Loucy (cell line): ENCODE measurements at regions not wholly inside any gene's neighbourhood (a gene's known extent, or its start where the extent isn't known, plus 50 kb on each side); places are given as distances from the start of the nearest gene placed in this dataset.

Source experiments
- H2AFZ ChIP-seq: fragments of 200-600 bp; sonication (generic); 2 replicates; pipeline ENCODE4 v1.6.0; 2016; ENCODE audit warnings: antibody characterized with exemption, mild to moderate bottlenecking, low read length, moderate library complexity
- H3F3A ChIP-seq: fragments of 200-600 bp; 2 replicates; pipeline ENCODE4 v1.6.0; 2016; ENCODE audit warnings: antibody characterized with exemption, low read depth, mild to moderate bottlenecking
- H3K27me3 ChIP-seq: fragments of 200-600 bp; sonication (generic); 2 replicates; pipeline ENCODE4 v1.6.1; 2014; ENCODE audit warnings: low read length, mild to moderate bottlenecking; ENCODE audit not compliant: insufficient read depth, poor library complexity, severe bottlenecking
- H3K36me3 ChIP-seq: fragments of 200-600 bp; sonication (generic); 2 replicates; pipeline ENCODE4 v1.6.1; 2016; ENCODE audit warnings: low read length; ENCODE audit not compliant: insufficient read depth
- H3K4me1 ChIP-seq: fragments of 200-600 bp; sonication (generic); 2 replicates; pipeline ENCODE4 v1.5.1; 2014; ENCODE audit warnings: low read length, mild to moderate bottlenecking; ENCODE audit not compliant: insufficient read depth, poor library complexity, severe bottlenecking
- H3K4me2 ChIP-seq: fragments of 200-600 bp; sonication (generic); 2 replicates; pipeline ENCODE4 v1.6.0; 2014; ENCODE audit warnings: antibody characterized with exemption, low read length, low read depth, mild to moderate bottlenecking; ENCODE audit not compliant: poor library complexity, severe bottlenecking
- H3K4me3 ChIP-seq: fragments of 200-600 bp; sonication (generic); 2 replicates; pipeline ENCODE4 v1.5.1; 2014; ENCODE audit warnings: low read length, mild to moderate bottlenecking, mixed read lengths; ENCODE audit not compliant: poor library complexity, severe bottlenecking
- H3K79me2 ChIP-seq: fragments of 200-600 bp; sonication (generic); 2 replicates; pipeline ENCODE4 v1.6.1; 2014; ENCODE audit warnings: low read length; ENCODE audit not compliant: insufficient read depth
- H3K9ac ChIP-seq: fragments of 200-600 bp; sonication (generic); 2 replicates; pipeline ENCODE4 v1.6.0; 2014; ENCODE audit warnings: mild to moderate bottlenecking, low read depth, low read length, moderate library complexity; ENCODE audit not compliant: poor library complexity, severe bottlenecking
- H3K9me2 ChIP-seq: fragments of 200-600 bp; sonication (generic); replicated peaks from 2 replicates; pipeline ENCODE4 v1.6.1; 2016; ENCODE audit warnings: low read depth, low read length, mixed read lengths
- H3K9me3 ChIP-seq: fragments of 200-600 bp; sonication (generic); 2 replicates; pipeline ENCODE4 v1.6.1; 2014; ENCODE audit warnings: mild to moderate bottlenecking, antibody characterized with exemption, low read length, low read depth; ENCODE audit not compliant: insufficient read depth
- H4K20me1 ChIP-seq: fragments of 200-600 bp; sonication (generic); 2 replicates; pipeline ENCODE4 v1.6.0; 2014; ENCODE audit warnings: antibody characterized with exemption, low read length, mild to moderate bottlenecking; ENCODE audit not compliant: insufficient read depth, poor library complexity, severe bottlenecking
- EZH2phosphoT487 ChIP-seq: fragments of 200-600 bp; IDR thresholded peaks from 2 replicates; pipeline ENCODE4 v1.6.1; 2018; ENCODE audit warnings: antibody characterized with exemption, mild to moderate bottlenecking, moderate library complexity, borderline replicate concordance
- TF ChIP-seq, protein P1 (sequence below): fragments of 200-600 bp; sonication (generic); conservative IDR thresholded peaks from 2 replicates; pipeline ENCODE4 v1.5.1; 2014; ENCODE audit warnings: mild to moderate bottlenecking, antibody characterized with exemption, low read length

DNA sequence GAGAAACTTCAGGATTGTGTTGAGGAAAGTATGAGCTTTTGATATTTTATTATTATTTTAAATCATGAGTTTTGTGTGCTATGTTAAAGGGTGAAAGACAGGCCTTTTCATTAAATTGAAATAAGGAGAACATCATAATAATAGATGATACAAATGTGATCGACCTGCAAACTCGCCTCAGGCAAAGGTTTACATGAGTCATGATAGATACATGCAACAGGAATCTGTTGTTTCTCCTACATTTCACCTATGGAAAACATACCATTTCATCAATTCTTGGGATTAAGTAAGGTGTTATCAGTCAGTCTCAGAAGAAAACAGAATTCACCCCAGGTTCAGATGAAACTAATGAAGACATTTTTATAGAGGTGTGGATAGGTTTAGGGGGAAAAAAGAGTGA is 1992.5 kb upstream of the PIK3C3 start:
- Histone ChIP-seq H3K4me2 (no peak overlapping the region), H3K27me3 (no peaks in the 10 kb centered on the region), H3K36me3 (no peaks in the 10 kb centered on the region), H3K9me3 (no peaks in the 10 kb centered on the region), H3F3A (no peaks in the 10 kb centered on the region), H3K4me3 (no peak overlapping the region), H3K4me1 (no peaks in the 10 kb centered on the region), H3K79me2 (no peaks in the 10 kb centered on the region), H3K9ac (no peak overlapping the region), H2AFZ (no peak overlapping the region), H3K9me2 (no peaks in the 10 kb centered on the region), H4K20me1 (no peaks in the 10 kb centered on the region)
- no peak for TF ChIP-seq EZH2phosphoT487
- TF ChIP-seq, protein P1, sequence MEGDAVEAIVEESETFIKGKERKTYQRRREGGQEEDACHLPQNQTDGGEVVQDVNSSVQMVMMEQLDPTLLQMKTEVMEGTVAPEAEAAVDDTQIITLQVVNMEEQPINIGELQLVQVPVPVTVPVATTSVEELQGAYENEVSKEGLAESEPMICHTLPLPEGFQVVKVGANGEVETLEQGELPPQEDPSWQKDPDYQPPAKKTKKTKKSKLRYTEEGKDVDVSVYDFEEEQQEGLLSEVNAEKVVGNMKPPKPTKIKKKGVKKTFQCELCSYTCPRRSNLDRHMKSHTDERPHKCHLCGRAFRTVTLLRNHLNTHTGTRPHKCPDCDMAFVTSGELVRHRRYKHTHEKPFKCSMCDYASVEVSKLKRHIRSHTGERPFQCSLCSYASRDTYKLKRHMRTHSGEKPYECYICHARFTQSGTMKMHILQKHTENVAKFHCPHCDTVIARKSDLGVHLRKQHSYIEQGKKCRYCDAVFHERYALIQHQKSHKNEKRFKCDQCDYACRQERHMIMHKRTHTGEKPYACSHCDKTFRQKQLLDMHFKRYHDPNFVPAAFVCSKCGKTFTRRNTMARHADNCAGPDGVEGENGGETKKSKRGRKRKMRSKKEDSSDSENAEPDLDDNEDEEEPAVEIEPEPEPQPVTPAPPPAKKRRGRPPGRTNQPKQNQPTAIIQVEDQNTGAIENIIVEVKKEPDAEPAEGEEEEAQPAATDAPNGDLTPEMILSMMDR: no peak

GRCh38 chr18:39960550-39960949 is 1994.5 kb upstream of the PIK3C3 start:
- Histone ChIP-seq H3K79me2 (no peaks in the 10 kb centered on the region), H3F3A (no peaks in the 10 kb centered on the region), H3K4me2 (no peak overlapping the region), H3K9ac (no peak overlapping the region), H3K4me3 (no peak overlapping the region), H3K36me3 (no peaks in the 10 kb centered on the region), H3K9me3 (no peaks in the 10 kb centered on the region), H3K9me2 (no peaks in the 10 kb centered on the region), H3K27me3 (no peaks in the 10 kb centered on the region), H2AFZ (no peak overlapping the region), H3K4me1 (no peaks in the 10 kb centered on the region), H4K20me1 (no peaks in the 10 kb centered on the region)
- no peak for TF ChIP-seq EZH2phosphoT487
- TF ChIP-seq, protein P1: no peak

DNA sequence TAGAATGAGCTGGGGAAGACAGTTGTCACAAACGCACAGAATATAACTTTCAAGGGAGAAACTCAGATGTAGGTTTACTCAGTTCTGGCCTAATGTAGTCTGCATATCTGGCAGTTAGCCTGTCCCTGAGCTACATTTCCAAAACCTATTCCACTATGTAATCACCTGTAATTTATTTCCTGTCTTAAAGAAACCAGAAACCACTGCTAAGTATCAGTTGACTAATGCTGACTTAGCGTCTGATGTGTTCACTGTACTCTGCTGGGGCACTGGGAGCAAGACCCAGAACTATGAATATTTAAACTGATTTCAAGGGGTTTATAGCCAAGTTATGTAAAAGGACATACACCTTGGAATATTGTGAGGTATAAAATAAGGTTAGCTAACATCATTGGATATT is 1995.2 kb upstream of the PIK3C3 start:
- H3F3A ChIP-seq: no peaks in the 10 kb centered on the region
- no peak overlapping the region for H3K4me3 ChIP-seq
- no peaks in the 10 kb centered on the region for H3K36me3 ChIP-seq
- no peaks in the 10 kb centered on the region for H3K79me2 ChIP-seq
- no peaks in the 10 kb centered on the region for H3K9me3 ChIP-seq
- no peak overlapping the region for H2AFZ ChIP-seq
- H3K27me3 ChIP-seq: no peaks in the 10 kb centered on the region
- no peak for TF ChIP-seq EZH2phosphoT487
- TF ChIP-seq, protein P1: no peak
- no peak overlapping the region for H3K9ac ChIP-seq
- H3K4me1 ChIP-seq: no peaks in the 10 kb centered on the region
- no peak overlapping the region for H3K4me2 ChIP-seq
- no peaks in the 10 kb centered on the region for H3K9me2 ChIP-seq
- no peaks in the 10 kb centered on the region for H4K20me1 ChIP-seq
